Stimulated activated naive CD8-positive, alpha-beta T cell treated with anti-CD3 and anti-CD28 coated beads, Interleukin-15, Interleukin-2, amounts not matched to agents 100 U/mL and 50 U/mL, for 24 hours (primary cell): ENCODE measurements at regions not wholly inside any gene's neighbourhood (a gene's known extent, or its start where the extent isn't known, plus 50 kb on each side); places are given as distances from the start of the nearest gene placed in this dataset.
"Not testable (repeated sequence)": the region's sequence is repeated elsewhere in the genome, so short reads cannot be mapped to it uniquely, and the experiment has no call there.

ENCODE experiments used
- ATAC-seq: fragments of 150-1000 bp; cut with Tn5 transposase; one replicate; pipeline ENCODE4 v1.10.0; 2021
- DNase-seq: peaks from one replicate; pipeline ENCODE4 v3.0.0; 2021

- no peak for ATAC-seq
Observed at GRCh38 chr7:52355053-52355452, 680.4 kb upstream of the POM121L12 start.

GRCh38 chr7:52352013-52352981 lies 683.1 kb upstream of the POM121L12 start:
- ATAC-seq (no peak), DNase-seq (no peak)

More at GRCh38 chr7:52355053-52355452, 680.4 kb upstream of the POM121L12 start:
- DNase-seq, result no peak

- ATAC-seq, result no peak
- DNase-seq, result no peak
Observed at GRCh38 chr7:52344015-52344414, 691.4 kb upstream of the POM121L12 start.

GRCh38 chr7:52340067-52340466 lies 695.4 kb upstream of the POM121L12 start:
- DNase-seq (no peak), ATAC-seq (no peak)

GRCh38 chr7:52328328-52328727 lies 707.1 kb upstream of the POM121L12 start:
- DNase-seq, ATAC-seq: not testable (repeated sequence)

GRCh38 chr7:52325237-52325636 lies 710.2 kb upstream of the POM121L12 start:
- DNase-seq (no peak), ATAC-seq (no peak)

- no peak for DNase-seq
- no peak for ATAC-seq
Observed at GRCh38 chr7:52323202-52323746, 712.2 kb upstream of the POM121L12 start.

- DNase-seq (no peak), ATAC-seq (no peak)
Observed at GRCh38 chr7:52320610-52321009, 714.8 kb upstream of the POM121L12 start.

- DNase-seq (no peak), ATAC-seq (no peak)
Observed at GRCh38 chr7:52317921-52318320, 717.5 kb upstream of the POM121L12 start.

GRCh38 chr7:52311886-52312285 lies 723.5 kb upstream of the POM121L12 start:
- ATAC-seq (no peak), DNase-seq (no peak)

GRCh38 chr7:52309631-52310030 lies 725.8 kb upstream of the POM121L12 start:
- DNase-seq (no peak), ATAC-seq (no peak)

- no peak for DNase-seq
- no peak for ATAC-seq
Observed at GRCh38 chr7:52302765-52303520, 732.5 kb upstream of the POM121L12 start.

GRCh38 chr7:52297128-52297527 lies 738.3 kb upstream of the POM121L12 start:
- ATAC-seq, result no peak
- DNase-seq, result no peak

GRCh38 chr7:52294942-52295341 lies 740.5 kb upstream of the POM121L12 start:
- DNase-seq (no peak), ATAC-seq (no peak)

- no peak for DNase-seq
- no peak for ATAC-seq
Observed at GRCh38 chr7:52289247-52289646, 746.2 kb upstream of the POM121L12 start.

GRCh38 chr7:52287698-52288097 lies 747.7 kb upstream of the POM121L12 start:
- ATAC-seq (no peak), DNase-seq (no peak)

- DNase-seq (no peak), ATAC-seq (no peak)
Observed at GRCh38 chr7:52285689-52286088, 749.7 kb upstream of the POM121L12 start.

- ATAC-seq, result no peak
- no peak for DNase-seq
Observed at GRCh38 chr7:52283335-52283734, 752.1 kb upstream of the POM121L12 start.

- DNase-seq, result no peak
- ATAC-seq, result no peak
Observed at GRCh38 chr7:52273685-52274610, 761.5 kb upstream of the POM121L12 start.

GRCh38 chr7:52271703-52272102 lies 763.7 kb upstream of the POM121L12 start:
- ATAC-seq (no peak), DNase-seq (no peak)

- ATAC-seq, result no peak
- no peak for DNase-seq
Observed at GRCh38 chr7:52270301-52270700, 765.1 kb upstream of the POM121L12 start.

GRCh38 chr7:52269669-52270068 lies 765.8 kb upstream of the POM121L12 start:
- ATAC-seq (no peak), DNase-seq (no peak)
